NCI-H2171 treated with DMSO at 0.1 percent for 48 hours (cell line): ENCODE measurements at regions not wholly inside any gene's neighbourhood (a gene's known extent, or its start where the extent isn't known, plus 50 kb on each side); places are given as distances from the start of the nearest gene placed in this dataset.
"Not testable (repeated sequence)": the region's sequence is repeated elsewhere in the genome, so short reads cannot be mapped to it uniquely, and the experiment has no call there.

Experiments
- DNase-seq: peaks from one replicate; lab custom pipeline; 2025; lab: John Stamatoyannopoulos, UW

DNA sequence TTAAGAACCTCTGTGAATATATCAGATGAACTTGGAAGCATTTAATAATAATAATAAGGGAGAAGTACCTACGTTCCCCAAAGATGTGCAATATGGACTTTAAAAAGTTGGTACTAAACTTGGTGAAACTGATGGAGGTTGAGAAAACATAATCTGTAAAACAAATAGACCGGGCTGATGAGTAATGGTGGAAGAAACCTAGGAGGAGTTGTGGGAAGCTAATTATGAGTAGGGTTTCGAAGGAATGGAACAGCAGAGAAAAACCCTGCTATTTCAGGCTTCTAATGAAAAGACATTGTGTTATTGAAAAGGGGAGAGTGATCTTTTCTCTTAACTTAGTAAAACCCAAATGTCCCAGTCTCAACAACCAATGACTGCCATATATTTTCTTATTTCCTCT lies 229.3 kb downstream of the PCSK1 start:
- no peak for DNase-seq

DNA sequence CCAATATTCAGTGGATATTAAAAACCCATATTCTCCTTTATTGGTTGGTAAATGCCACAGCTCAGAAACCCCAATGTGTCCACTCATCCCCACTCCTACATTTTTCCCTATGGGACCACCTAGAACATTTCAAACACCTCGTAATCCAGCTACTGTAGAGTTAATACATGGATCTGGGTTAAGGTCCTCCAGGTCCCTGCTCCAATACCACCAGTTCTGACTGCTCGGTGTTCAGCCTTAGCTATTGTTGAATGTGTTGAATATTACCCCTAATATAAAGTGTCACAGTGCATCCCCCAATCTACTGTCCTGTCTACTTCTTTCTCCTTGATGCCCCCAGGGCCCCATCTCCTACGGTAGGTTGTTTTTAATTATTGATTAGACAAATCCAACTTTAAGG lies 231.5 kb downstream of the PCSK1 start:
- no peak for DNase-seq

DNA sequence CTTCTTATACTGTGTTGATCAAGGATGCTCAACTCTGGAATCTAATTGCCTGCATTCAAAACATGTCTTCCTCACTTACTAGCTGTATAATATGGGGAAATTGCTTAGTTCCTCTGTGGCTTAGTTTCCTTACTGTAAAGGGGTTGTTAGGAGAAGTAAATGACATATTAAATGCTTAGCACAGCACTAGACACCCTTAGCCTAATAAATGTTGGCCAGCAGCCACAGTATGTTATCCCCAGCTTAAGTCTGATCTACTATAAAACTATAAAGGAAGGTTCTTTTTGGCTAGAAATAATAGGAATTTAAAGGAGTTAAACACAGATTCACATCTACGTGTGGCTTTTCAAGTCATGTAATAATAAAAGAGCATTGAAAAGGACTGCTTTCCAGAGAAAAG lies 232.4 kb downstream of the PCSK1 start:
- no peak for DNase-seq

DNA sequence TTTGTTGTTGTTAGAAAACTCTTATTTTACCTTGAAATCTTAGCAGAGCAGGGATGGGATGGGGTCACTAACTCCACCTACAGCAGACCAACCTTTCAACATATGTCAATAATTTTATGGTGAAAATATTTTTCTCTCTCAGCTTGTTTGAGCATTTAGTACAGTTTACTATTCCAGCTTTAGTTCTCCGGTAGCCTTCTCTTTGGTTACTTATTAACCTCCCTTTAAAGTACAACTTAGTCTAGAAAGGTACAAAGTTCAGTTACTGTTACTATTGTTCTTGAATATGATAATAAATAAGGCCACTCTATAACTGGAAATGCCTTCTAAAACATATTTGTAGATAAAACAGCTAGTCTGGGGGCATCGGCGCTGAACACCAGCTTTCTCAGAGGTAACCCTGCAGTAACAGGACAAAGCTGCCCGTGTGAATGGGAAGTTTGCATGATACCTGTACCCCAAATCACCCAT lies 233.3 kb downstream of the PCSK1 start:
- no peak for DNase-seq

DNA sequence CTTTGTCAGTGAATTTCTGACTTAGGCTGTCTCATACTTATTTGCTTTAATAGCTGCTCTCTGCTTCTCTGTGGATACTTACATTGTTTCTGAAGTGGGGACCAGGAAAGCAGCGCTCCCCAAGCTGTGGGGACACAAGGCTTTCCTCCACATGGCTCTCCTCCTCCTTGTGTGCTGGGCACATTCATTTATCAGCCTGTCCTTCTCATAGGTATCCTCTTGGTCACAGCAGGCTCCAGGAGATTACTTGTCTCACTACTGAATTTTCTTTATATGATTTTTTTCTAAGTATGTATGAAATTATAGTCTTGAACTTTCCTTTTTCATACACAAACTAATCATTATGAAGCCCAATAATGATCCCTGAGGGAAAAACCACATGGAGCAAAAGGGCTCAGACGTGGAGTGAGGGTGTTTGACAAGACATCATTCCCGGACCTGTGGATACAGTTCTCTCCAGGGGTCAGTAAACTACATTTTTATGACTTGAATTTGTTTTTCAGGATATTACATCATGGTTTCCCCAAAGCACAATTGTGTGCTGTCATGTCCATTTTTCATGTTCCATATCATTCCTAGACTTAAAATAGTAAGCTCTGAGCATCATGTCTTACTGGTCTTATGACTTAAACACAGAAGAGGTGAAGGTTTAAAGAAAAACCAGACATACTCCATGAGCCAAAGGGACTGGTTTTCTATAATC lies 234.5 kb downstream of the PCSK1 start:
- DNase-seq: no peak

DNA sequence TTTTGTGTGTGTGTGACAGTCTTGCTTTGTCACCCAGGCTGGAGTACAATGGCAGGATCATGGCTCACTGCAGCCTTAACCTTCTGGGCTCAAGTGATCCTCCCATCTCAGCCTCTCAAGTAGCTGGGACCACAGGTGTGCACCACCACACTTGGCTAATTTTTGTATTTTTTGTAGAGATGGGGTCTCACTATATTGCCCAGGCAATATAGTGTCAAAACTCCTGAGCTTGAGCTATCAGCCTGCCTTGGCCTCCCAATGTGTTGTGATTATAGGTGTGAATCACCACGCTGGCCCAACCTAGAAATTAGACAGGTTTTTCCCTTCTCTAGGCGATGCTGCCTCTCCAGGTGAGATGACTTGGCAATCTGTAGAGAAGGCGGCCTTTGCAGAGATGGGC lies 235.3 kb downstream of the PCSK1 start:
- DNase-seq: not testable (repeated sequence)

DNA sequence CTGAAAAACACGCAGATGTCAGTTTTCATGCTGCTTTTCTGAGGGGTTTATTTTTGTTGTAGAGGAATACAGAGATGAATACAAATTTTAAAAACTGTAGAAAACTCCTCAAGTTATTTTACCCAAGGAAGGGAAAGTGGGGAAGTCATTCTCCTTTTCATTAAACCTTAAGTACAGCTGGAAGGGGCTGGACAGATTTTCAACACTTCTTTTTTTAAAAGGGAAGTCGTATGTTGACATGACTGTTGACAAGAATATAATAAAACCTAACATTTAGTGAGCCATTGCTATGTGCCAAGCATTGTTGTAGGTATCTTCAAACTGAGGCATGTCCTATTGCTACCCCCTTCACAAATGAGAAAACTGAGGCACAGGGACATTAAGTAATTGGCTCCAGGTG lies 235.7 kb upstream of the ELL2 start:
- no peak for DNase-seq

DNA sequence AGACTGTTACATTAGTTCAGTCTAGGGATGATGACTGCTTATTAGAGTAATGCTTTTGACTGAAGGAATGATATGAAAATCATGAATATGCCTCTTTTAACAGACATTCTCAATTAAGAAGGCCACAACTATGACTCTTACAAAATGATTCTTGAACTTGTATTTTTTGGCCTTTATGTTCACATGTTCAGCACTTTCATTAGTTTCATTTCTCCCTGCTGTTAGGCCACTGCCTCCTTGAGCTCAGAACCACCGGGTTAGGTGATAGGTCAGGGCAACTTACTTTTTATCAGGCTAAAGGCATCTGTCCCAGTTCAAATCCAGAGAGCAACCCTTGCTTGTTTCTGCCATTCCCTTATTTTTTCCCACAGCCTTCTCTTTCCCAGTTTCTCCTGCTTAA lies 235.2 kb upstream of the ELL2 start:
- no peak for DNase-seq

DNA sequence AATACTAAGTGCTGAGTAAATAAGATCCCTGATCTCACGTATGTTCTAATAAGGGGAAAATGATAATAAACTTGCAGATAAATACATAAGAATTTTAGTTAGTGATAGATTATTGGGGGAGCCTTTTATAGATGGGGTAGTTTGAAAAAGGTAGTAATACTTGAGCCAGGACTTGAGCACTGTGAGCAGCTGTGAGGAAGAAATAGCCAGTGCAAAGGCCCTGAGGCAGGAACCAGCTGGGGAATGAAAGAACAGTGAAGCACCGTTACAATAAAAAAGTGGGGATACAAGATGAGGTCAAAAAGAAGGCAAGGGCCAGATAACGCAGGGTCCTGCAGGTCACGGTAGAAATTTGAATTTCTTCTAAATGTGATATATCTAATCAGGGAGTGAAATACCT lies 234.8 kb upstream of the ELL2 start:
- DNase-seq: no peak

DNA sequence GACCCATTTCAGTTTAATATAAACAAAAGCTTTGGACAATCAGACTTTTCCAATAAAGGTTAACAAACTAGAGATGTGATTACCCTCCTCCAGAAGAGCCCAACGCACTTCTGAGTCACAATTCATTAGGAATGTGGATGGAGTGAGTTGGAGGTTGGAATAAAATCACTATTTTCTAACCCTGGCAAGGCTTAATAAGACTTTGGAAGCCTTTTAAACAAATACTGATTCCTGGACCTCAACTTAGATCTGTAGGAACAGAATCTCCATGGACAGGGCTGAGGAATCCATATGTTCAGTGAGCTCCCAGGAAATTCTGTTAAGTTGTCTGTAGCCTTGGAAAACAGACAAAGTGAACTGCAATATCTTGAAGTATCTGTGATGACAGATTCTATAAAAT lies 233.5 kb upstream of the ELL2 start:
- DNase-seq: no peak

DNA sequence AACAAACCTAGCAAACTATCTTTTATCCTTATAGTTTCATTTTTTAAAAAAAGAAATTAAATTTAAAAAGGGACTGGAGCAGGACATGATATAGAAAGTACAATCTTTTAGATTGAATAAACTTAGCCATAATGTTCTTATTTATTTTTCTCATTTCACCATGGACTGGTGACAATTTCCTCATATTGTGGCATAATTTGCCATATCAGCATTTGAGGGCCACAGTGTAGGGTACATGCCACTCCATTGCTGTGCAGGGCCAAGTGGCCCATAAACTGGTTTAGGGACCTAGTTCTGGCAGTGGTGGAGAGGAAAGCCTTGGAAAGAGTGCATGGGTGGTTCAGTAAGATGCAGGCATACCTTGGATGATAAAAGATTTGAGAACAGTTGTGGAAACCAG lies 232.9 kb upstream of the ELL2 start:
- no peak for DNase-seq

DNA sequence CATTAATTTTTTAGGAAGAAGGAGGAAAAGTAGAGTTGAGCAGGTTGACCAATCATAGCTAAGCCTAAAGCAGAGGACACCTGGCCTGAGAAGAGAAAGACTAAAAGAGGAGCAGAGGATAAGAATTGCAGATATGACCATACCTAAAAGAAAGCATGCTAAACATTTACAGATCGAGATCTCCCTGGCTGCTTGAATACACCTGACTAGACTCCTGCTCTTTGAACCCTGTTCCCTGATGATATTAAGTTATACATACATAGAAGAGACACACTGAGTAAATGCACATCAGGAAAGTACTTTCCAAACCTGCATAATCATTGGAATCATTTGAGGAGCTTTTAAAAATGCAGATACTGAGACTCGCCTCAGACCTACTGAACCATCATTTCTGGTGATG lies 232.3 kb upstream of the ELL2 start:
- no peak for DNase-seq

DNA sequence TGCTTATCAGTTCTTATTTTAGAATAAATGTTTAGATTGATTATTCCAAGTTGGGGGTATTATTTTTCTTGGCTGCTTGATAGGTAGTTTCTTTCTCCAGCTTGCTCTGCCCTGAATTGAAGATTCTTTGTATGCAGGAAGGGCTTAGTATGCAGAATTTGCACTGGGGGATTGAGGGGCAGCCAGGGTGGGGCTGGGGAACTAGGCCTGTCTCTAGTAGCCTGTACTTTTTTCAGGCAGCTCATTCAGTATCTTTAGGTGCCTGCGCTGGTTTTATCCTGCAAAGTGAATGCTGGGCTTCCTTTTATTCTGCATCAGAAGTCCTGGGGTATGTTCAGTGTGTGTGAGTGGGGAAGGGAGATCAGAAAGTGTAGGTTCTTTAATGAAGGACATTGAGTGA lies 228.3 kb upstream of the ELL2 start:
- no peak for DNase-seq

DNA sequence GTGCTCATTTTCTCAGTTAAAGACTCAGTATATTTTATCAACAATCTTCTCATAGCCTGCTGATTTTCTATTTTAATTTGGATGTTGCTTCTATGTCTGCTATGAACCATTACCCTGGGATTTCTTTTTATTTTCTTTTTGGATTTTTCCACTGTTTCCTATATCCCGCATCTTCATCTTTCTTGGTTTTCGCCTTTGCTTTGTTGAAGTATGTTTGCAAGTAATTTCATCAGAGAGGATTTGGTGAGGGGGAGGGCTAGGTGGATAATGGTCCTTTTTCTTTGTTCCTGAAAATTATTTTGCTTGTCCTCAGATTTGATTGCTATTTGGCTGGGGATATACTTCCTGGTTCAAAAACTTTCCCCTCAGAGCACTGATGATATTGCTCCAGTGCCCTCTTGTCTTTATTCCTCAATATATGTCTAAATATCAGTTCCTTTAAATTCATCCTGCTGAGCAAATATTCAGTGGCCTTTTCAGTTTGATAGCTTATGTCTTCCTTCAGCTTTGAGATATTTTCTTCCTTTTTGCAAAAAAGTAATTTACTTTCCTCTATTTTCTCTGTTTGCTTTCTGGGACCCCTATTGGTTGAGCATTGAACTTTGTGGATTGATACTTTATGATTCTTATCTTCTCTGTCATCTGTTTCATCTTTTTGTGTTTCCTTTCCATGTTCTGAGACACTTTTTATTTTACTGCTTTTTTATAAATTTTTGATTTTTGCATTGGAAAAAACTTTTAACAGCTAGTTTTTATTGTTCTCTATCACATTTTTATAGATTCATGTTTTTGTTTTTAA lies 227.6 kb upstream of the ELL2 start:
- no peak for DNase-seq

DNA sequence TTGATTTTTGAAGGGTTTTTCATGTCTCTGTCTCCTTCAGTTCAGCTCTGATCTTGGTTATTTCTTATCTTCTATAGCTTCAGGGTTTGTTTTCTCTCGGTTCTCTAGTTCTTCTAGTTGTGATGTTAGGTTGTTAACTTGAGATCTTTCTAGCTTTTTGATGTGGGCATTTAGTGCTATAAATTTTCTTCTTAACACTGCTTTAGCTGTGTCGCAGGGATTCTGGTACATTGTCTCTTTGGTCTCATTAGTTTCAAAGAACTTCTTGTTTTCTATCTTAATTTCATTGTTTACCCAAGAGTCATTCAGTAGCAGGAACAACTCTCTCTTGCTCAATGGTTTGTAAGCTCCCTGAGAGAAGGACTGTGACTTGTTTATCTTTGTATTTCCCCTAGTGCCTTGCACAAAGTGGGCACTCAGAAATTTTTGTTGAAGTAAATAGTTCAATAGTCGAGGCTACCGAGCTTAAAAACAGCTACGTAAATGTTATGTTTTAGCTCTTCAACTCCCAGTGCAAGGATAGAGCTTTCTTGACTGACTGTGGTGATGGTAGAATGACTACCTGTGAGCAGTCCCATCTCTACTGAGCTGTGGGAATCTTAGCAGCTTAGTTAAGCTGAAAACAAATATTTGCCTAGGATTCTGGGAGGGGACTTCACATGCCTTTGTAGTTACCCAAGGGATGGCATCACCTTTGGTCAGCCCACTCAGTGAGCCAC lies 225.8 kb upstream of the ELL2 start:
- DNase-seq: no peak

DNA sequence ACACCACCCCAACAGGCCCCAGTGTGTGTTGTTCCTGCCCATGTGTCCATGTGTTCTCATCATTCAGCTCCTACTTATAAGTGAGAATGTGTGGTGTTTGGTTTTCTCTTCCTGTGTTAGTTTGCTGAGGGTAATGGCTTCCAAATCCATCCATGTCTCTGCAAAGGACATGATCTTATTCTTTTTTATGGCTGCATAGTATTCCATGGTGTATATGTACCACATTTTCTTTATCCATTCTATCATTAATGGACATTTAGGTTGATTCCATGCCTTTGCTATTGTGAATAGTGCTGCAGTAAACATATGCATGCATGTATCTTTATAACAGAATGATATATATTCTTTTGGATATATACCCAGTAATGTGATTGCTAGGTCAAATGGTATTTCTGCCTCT lies 222.9 kb upstream of the ELL2 start:
- not testable (repeated sequence) for DNase-seq

DNA sequence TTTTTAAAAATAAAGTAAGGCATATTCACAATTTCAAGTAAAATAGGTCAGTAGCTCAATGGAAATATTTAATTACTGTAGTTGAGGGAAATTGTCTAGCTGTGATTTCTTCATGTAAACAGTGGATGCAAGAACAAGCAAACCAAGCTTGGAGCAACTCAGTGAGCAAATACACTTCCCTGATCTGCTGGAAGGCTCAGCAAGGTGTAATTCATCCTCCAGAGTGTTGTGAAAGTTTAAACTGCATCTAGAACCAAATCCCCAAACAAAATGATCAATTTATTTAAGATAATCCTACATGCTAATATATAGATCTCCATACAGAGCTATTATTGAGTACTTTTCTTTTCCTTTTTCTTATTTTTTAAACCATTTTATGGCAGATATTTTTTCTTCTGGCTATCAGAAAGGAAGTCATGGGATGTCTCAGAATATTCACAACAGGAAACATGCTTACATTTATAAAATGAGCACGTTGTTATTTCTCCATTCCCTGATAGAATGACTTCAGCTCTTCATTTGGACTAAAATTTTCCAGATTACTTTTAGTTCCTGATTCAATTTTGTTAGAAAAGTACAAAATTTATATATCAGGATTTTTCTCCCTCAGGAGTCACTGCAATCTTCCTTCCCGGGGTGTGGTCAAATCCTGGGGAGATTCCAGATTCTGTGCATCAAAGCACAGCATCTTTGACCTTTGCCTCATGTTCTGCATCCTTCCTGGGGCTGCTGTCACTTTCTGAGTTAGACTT lies 219.2 kb upstream of the ELL2 start:
- DNase-seq: no peak

DNA sequence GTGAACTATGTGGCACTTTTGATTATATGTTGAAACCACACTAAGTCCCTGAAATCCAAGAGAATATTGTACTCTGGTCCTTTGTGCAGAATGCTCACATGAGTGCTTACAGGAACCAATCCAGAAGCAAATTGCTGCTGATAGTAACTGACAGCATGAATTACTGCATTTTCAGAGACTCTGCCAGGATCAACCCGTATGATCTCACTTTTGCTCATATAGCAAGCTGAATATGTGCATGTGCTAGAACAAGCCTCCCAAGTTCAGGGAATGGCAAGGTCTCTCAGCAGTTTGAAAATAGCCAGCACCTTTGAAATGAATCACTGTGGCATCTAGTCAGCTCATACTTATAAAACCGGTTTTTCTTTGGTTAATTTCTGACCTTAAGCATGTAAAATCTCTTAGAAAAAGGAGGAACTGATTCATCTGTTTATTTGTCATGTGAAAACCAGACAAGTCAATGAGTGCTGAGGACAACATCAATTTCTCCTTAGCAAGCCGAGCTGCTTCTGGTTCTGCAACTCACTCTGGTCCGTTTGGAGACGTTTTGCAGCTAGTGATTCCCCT lies 215.7 kb upstream of the ELL2 start:
- no peak for DNase-seq

DNA sequence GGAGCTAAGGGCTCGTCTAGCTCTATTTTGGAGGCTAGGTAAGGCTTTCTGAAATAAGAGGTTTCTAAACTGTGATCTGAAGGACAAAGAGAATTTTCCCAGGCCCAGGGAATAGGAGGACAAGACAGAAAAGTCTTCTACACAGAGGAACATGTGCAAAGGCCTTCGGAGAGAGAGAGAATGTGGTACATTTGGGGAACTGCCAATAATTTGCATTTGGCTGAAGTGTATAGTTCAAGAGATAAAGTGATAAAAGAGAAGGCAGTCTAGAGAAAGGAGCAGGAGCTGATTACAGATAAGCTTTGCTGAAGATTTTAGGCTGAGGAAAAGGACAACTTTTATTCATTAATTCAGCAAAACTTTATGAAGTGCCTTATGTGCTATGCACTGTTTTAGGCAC lies 214.4 kb upstream of the ELL2 start:
- no peak for DNase-seq

DNA sequence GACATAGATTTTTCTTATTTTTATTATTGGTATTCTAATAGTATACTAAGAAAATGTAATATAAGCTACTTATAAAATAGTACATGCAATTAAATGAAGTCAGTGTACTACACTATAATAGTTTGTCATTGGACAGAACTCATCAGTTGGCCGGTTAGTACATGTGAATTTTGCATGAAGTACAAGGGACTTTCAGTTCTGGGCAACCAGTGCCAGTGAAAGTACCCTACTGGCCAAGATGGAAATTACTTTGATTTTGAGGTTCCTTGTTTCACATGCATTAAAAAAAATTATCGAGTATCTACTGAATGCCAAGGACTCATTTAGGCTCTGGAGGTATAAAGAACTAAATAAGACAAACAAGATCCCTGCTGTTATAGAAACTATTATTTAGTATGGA lies 213.4 kb upstream of the ELL2 start:
- DNase-seq: no peak

DNA sequence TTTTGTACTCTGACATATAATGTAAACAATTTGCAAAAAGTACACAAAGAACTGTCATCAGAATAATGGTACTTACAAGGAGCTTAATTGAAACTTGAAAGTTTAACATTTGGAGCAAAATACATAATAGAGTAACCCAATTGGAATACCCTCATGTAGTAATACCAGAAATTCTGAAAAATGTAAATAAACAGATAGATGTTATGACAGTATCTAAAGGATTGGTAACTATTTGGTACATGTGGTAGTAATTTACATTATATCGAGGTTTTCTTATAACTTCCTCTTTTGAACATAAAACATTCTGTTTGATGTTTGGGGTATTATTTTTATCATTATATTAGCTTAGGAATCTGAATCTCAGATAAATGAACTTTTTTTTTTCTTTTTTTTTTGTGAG lies 211.7 kb upstream of the ELL2 start:
- DNase-seq: no peak

DNA sequence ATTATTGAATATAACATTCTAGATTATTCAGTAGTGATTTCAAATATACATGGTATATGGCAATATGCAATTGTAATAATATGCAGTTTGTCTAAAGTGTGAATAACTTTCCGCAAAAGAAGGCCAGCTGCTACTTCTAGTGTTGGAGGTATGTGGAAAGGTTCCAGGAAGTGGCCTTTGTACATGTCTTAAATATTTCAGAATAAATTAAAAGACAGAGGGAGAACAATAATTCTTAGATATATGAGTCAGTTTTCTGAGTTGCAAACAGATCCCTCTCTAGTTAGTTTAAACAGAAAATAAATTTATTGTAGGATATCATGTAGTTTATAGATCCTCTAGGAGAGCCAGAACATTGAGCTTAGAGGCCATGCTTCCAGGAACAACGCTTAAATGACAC lies 210.8 kb upstream of the ELL2 start:
- no peak for DNase-seq
